Breast epithelium (tissue), 4 donors: ENCODE measurements at regions not wholly inside any gene's neighbourhood (a gene's known extent, or its start where the extent isn't known, plus 50 kb on each side); places are given as distances from the start of the nearest gene placed in this dataset.

Experiments used
- DNase-seq, 2 donors: peaks; one replicate each; pipeline ENCODE4 v3.0.0-alpha.2; 2019; ENCODE audit warnings: low spot score in 2 of 2
- H3K27ac ChIP-seq, 2 donors: fragments of 200-600 bp; sonication (generic) in 1 of 2; one replicate each; pipeline ENCODE4 v1.5.1; 2016 to 2019; ENCODE audit warnings: mild to moderate bottlenecking in 1 of 2
- H3K27me3 ChIP-seq, 2 donors: fragments of 200-600 bp; sonication (generic) in 1 of 2; one replicate each; pipeline versions ENCODE4 v1.5.1 to v1.6.0; 2017 to 2019; ENCODE audit warnings: control low read depth in 1 of 2, mild to moderate bottlenecking in 1 of 2
- H3K36me3 ChIP-seq: fragments of 200-600 bp; one replicate; pipeline ENCODE4 v1.5.1; 2019
- H3K4me1 ChIP-seq, 2 donors: fragments of 200-600 bp; sonication (generic); one replicate each; pipeline ENCODE4 v1.5.1; 2016 to 2019; ENCODE audit warnings: control low read depth in 1 of 2
- H3K4me3 ChIP-seq, 3 donors: fragments of 200-600 bp; sonication (generic); 1 replicate in 2 of 3; 2 replicates in 1 of 3; pipeline ENCODE4 v1.5.1; 2016 to 2019; ENCODE audit warnings: mild to moderate bottlenecking in 3 of 3, moderate library complexity in 2 of 3
- H3K9me3 ChIP-seq, 2 donors: fragments of 200-600 bp; sonication (generic) in 1 of 2; one replicate each; pipeline ENCODE4 v1.5.1; 2016 to 2019; ENCODE audit warnings: control low read depth in 1 of 2
- CTCF ChIP-seq, 3 donors: fragments of 450-650 bp; IDR thresholded peaks; one replicate each; pipeline ENCODE4 v1.5.1; 2016 to 2017; ENCODE audit warnings: antibody characterized with exemption in 3 of 3, mild to moderate bottlenecking in 3 of 3, moderate library complexity in 3 of 3
- POLR2A ChIP-seq: fragments of 450-650 bp; IDR thresholded peaks from one replicate; pipeline ENCODE4 v1.6.1; 2016; ENCODE audit warnings: antibody characterized with exemption, mild to moderate bottlenecking, moderate library complexity
- POLR2AphosphoS5 ChIP-seq, 3 donors: sonication (generic); formaldehyde crosslinking; IDR thresholded peaks; one replicate each; pipeline ENCODE4 v1.6.1; 2017; ENCODE audit warnings: antibody characterized with exemption in 3 of 3
- intact Hi-C: fragments of 100-400 bp; cut with DNase I; formaldehyde crosslinking; loops from one replicate; pipeline ENCODE4 v1.15.1; 2023; ENCODE audit warnings: low total_unique reads

- Histone ChIP-seq H3K36me3 (no peaks in the 10 kb centered on the region), H3K9me3 (no peaks in the 10 kb centered on the region), H3K4me3 (no peak overlapping the region), H3K27ac (peak overlapping the region in 1 of 2 donors; percentile 63), H3K27me3 (no peaks in the 10 kb centered on the region), H3K4me1 (no peaks in the 10 kb centered on the region)
- DNase-seq, result no peak
- TF ChIP-seq CTCF (IDR thresholded peaks at IDR 0.05), result no peak
- no peak for TF ChIP-seq POLR2AphosphoS5 (IDR thresholded peaks at IDR 0.05)
- no peak for TF ChIP-seq POLR2A
- intact Hi-C loops, result no loop called here
These were observed 1004.4 kb upstream of the CDH2 start for GRCh38 chr18:29181151-29181901.

GRCh38 chr18:29176681-29177080 is 999.8 kb upstream of the CDH2 start:
- H3K9me3 ChIP-seq, result no peaks in the 10 kb centered on the region
- no peaks in the 10 kb centered on the region for H3K36me3 ChIP-seq
- DNase-seq, result no peak
- no peak for TF ChIP-seq CTCF (IDR thresholded peaks at IDR 0.05)
- TF ChIP-seq POLR2AphosphoS5 (IDR thresholded peaks at IDR 0.05), result no peak
- TF ChIP-seq POLR2A, result no peak
- H3K4me3 ChIP-seq, result no peak overlapping the region
- H3K4me1 ChIP-seq, result no peaks in the 10 kb centered on the region
- intact Hi-C loops, result no loop called here
- H3K27me3 ChIP-seq, result no peaks in the 10 kb centered on the region
- no peak overlapping the region for H3K27ac ChIP-seq

- Histone ChIP-seq H3K27ac (no peak overlapping the region), H3K4me1 (no peaks in the 10 kb centered on the region), H3K4me3 (no peak overlapping the region), H3K36me3 (no peaks in the 10 kb centered on the region), H3K9me3 (no peaks in the 10 kb centered on the region), H3K27me3 (no peaks in the 10 kb centered on the region)
- TF ChIP-seq CTCF (IDR thresholded peaks at IDR 0.05) (no peak), POLR2A (no peak), POLR2AphosphoS5 (IDR thresholded peaks at IDR 0.05) (no peak)
- intact Hi-C loops, result no loop called here
- DNase-seq, result no peak
These were observed 998.0 kb upstream of the CDH2 start for GRCh38 chr18:29174891-29175290.

- Histone ChIP-seq H3K9me3 (no peaks in the 10 kb centered on the region), H3K4me1 (no peaks in the 10 kb centered on the region), H3K27me3 (no peaks in the 10 kb centered on the region), H3K4me3 (no peak overlapping the region), H3K27ac (no peak overlapping the region), H3K36me3 (no peaks in the 10 kb centered on the region)
- intact Hi-C loops, result no loop called here
- TF ChIP-seq CTCF (IDR thresholded peaks at IDR 0.05), result no peak
- TF ChIP-seq POLR2A, result no peak
- DNase-seq, result no peak
These were observed 995.8 kb upstream of the CDH2 start for GRCh38 chr18:29172756-29173067.

- Histone ChIP-seq H3K27ac (no peak overlapping the region), H3K36me3 (no peaks in the 10 kb centered on the region), H3K4me3 (no peak overlapping the region), H3K9me3 (no peaks in the 10 kb centered on the region), H3K4me1 (no peaks in the 10 kb centered on the region), H3K27me3 (no peaks in the 10 kb centered on the region)
- DNase-seq, result no peak
- TF ChIP-seq POLR2A, result no peak
- intact Hi-C loops, result no loop called here
These were observed 995.2 kb upstream of the CDH2 start for GRCh38 chr18:29171892-29172755.
